HG03354 (cell line): ENCODE measurements at regions not wholly inside any gene's neighbourhood (a gene's known extent, or its start where the extent isn't known, plus 50 kb on each side); places are given as distances from the start of the nearest gene placed in this dataset.
"Not testable (repeated sequence)": the region's sequence is repeated elsewhere in the genome, so short reads cannot be mapped to it uniquely, and the experiment has no call there.

ENCODE experiments used
- ATAC-seq: cut with Tn5 transposase; IDR thresholded peaks from one replicate; pipeline ENCODE4 v1.9.1; 2021; ENCODE audit warnings: mild to moderate bottlenecking; ENCODE audit not compliant: unreplicated experiment, poor library complexity, severe bottlenecking

GRCh38 chr9:109971226-109971625, 191.2 kb downstream of the PALM2AKAP2 start:
- ATAC-seq, result no peak

GRCh38 chr9:109972026-109972882, 192.3 kb downstream of the PALM2AKAP2 start:
- peak; percentile 56 for ATAC-seq

GRCh38 chr9:109973336-109973735, 193.3 kb downstream of the PALM2AKAP2 start:
- ATAC-seq, result no peak

DNA sequence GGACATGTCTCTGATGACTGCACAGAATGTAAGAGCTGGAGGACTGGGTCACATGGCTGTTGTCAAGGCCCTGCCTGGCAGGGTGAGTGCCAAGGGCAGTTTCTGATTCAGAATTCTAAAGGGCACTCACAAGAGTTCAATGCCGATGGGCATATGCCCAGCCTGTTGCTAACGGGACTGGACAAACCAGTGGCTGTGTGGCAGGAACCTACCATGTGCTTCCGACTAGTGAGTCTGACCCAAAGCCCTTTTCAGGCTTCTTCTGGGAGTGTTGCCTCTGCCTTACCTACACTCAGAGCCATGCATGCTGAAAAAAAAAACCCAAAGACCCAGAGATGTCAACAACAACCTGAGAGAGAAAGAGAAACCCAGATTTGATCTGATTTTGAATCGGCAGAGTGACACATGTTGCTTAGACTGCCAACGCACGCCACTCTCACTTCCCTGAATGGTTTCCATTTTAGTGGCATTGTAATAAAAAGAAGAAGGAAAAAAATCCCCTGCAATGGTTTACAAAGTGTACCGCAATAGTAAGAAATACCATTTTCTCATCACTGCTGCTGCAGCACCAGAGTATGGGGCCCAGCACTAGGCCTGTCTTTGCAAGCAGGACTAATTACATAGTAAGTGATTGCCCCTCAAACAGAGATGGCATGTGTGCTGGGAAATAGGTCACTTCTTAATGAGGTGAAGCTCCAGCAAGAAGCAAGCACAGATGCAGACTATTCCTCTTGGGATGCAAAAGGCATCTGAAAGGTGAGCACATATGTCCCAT, 194.3 kb downstream of the PALM2AKAP2 start:
- ATAC-seq, result peak; percentile 81

DNA sequence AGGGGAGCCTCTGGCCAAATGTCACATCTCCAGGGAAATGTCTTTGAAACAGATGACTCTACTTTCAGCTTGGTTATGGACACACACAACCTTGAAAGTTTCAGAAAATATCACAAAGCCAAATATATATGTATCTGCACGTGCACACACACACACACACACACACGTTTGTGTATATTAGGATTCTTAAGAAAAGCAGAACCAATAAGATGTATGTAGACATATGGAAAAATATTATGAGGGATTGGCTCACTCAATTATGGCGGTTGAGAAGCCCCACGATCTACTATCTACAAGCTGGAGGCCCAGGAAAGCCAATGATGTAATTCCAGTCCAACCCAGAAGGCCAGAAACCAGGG, 194.9 kb downstream of the PALM2AKAP2 start:
- no peak for ATAC-seq

GRCh38 chr9:109975574-109976295, 195.7 kb downstream of the PALM2AKAP2 start:
- ATAC-seq, result no peak

DNA sequence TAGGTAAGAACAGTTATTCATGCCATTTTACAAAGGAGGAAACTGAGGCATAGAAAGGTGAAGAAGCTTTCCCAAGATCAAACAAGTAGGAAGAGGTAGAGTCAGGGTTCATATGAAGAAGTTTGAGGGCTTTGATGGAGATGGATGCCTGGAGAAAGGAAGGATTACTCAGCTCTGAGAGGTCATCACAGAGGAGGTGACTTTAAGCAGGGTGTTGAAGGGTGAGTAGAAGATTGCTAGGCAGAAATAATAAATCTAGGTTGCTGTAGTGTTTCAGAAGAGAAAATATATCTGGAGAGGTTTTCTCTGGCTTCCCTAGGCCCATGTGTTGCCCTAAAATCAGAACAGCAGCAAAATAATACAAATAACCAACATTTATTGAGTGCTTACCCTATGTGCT, 196.3 kb downstream of the PALM2AKAP2 start:
- no peak for ATAC-seq

- ATAC-seq, result no peak
These were observed 197.5 kb downstream of the PALM2AKAP2 start for GRCh38 chr9:109977521-109977920.

DNA sequence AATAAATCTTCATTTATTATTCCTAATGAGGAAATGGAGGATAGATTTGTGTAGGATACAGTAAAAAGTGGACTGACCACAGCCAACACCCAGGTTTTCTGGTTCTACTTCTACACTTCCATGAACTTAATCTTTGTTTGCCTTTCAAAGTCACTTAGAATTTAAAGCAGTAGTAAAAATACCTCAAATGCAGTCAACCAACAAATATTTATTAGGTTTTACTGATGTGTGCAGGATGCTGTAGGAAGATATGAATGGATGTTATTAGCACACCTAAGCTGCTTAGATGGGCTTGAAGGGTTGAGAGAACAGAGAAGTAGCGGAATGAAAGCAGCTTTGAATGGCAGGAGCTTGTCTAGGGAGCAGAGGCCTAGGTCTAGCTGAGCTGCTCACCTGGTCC, 201.1 kb downstream of the PALM2AKAP2 start:
- no peak for ATAC-seq

DNA sequence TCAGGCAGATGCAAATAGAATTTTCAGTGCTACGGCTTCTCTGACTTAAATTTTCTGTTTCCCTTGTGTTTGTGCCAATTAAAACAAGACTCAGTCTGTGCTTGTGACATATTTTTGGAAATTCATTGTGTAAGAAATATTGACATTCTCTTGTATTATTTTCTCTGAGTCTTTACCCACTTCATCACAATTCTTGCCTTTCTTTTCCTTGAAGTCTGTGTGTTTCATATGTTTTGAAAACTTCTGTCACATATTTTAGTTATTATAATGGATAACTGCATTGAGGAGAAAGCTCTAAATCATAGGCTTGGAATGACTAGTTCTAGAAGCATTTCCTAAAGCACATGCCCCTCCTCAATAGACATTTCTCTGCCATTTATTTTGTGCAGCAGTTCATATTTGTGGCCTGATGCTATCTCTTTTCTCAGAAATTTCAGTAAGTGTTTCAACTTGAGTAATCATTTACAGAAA, 206.6 kb downstream of the PALM2AKAP2 start:
- no peak for ATAC-seq

DNA sequence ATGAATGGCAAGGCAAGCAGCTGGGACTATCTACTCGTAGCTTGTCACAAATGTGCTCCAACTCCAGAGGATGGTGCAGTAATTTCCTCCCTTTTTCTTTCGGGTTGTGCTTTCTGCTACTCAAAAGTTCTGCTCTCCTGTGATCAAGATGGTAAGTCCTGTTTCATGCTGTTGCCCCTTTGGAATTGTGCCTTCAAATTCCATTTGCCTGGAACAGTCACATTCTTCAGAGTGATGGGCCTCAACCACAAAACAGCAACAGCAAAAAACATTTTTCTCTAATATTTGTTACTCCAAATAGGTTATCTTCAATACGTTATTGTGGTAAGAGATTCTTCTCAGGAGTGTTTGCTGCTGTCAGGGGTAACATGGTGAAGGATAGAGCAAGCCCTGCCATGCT, 209.3 kb downstream of the PALM2AKAP2 start:
- ATAC-seq, result no peak

GRCh38 chr9:109990541-109990940, 210.5 kb downstream of the PALM2AKAP2 start:
- ATAC-seq, result no peak

DNA sequence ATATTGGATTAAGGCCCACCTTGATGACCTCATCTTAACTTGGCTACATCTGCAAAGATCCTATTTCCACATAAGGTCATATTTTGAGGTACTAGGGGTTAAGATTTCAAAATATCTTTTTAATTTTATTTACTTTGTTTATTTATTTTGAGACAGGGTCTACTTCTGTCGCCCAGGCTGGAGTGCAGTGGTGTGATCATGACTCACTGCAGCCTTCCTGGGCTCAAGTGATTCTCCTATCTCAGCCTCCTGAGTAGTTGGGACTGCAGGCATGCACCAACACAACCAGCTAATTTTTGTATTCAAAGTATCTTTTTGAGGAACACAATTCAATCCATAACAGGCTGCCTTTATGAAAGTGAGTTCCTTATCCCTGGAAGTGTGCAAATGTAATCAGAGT, 212.3 kb downstream of the PALM2AKAP2 start:
- ATAC-seq, result no peak

- ATAC-seq, result no peak
These were observed 213.4 kb downstream of the PALM2AKAP2 start for GRCh38 chr9:109993250-109993978.

- ATAC-seq, result no peak
These were observed 213.8 kb downstream of the C9orf152 start for GRCh38 chr9:109994141-109994540.

DNA sequence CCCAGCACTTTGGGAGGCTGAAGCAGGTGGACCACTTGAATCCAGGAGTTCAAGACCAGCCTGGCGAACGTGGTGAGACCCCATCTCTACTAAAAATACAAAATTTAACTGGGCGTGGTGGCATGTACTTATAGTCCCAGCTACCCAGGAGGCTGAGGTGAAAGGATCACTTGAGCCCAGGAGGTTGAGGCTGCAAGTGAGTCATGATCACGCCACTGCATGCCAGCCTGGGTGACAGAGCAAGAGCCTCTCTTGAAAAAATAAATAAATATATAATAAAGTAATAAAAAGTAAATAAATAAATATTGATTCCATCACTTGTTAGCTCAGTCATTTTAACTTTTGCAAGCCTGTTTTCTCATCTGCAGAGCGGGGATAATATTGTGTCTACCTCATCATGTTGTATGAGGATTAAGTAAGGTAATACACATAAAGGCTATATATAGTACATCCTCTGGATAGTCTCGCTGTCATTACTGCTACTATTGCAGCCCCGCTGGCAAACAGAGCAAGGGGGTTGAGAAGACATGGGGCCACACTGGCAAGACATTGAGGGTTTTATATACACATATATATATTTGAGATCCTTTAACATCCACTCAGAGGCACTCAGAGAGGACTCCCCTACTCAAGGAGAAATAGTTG, 210.9 kb downstream of the C9orf152 start:
- no peak for ATAC-seq

- ATAC-seq, result no peak
These were observed 210.3 kb downstream of the C9orf152 start for GRCh38 chr9:109997682-109998081.

DNA sequence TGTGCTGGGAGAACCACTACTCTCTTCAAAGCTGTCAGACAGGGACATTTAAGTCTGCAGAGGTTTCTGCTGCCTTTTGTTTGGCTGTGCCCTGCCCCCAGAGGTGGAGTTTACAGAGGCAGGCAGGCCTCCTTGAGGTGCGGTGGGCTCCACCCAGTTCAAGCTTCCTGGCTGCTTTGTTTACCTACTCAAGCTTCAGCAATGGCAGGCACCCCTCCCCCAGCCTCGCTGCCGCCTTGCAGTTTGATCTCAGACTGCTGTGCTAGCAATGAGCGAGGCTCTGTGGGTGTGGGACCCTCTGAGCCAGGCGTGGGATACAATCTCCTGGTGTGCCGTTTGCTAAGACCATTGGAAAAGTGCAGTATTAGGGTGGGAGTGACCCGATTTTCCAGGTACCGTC, 202.4 kb downstream of the C9orf152 start:
- not testable (repeated sequence) for ATAC-seq

DNA sequence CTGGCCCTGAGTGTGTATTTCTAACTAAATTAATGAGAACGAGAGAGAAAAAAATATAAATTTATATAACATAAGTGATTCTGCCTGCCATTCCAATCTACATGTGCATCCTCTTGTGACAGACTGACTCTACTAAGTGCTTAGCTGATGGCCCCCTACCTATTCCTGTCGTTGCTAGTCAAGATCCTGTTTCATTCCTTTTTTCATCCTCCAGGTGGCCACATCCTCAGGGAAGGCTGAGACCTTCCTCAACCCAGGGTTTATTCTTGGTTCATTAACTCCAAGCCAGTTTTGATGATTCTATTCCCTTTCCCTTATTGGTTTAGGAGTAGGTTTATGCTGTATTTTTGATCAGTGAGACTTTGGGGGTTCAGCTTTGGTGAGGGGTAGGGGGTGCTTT, 201.3 kb downstream of the C9orf152 start:
- no peak for ATAC-seq
